ENCODE measurements at regions not wholly inside any gene's neighbourhood (a gene's known extent, or its start where the extent isn't known, plus 50 kb on each side); places are given as distances from the start of the nearest gene placed in this dataset.
A peak's percentile ranks its signal among the peaks of the same experiment; 100 is the strongest.

DNA sequence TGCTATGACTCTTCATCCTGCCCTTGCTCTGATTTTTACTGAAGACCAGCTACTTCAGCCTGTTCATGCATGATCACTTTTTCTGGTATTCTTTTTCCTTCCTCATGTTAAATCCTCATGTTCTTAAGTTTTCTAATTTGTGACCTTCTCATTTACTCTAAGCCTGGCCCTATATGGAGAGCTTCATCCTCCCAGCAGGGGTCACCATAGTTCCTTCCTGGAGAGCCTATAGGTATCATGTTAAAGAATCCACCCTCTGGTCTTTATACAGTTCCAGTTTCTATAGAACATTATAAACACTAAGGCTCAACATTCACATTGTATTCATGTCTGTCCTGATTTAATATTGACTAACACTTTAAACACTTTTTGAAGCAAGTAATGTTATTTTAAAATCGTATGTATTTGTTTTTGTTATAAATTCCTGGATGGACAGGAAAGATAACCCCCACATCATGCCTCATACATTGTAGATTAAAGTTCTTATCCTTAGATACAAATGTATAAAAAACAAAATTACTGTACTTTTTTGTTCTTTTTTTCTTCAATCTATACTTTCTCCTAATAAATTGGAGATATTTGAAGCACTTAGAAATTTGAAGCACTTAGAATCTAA, 53.8 kb upstream of the OTUD4 start:
- peak; percentile 46 to 53 for DNase-seq

DNA sequence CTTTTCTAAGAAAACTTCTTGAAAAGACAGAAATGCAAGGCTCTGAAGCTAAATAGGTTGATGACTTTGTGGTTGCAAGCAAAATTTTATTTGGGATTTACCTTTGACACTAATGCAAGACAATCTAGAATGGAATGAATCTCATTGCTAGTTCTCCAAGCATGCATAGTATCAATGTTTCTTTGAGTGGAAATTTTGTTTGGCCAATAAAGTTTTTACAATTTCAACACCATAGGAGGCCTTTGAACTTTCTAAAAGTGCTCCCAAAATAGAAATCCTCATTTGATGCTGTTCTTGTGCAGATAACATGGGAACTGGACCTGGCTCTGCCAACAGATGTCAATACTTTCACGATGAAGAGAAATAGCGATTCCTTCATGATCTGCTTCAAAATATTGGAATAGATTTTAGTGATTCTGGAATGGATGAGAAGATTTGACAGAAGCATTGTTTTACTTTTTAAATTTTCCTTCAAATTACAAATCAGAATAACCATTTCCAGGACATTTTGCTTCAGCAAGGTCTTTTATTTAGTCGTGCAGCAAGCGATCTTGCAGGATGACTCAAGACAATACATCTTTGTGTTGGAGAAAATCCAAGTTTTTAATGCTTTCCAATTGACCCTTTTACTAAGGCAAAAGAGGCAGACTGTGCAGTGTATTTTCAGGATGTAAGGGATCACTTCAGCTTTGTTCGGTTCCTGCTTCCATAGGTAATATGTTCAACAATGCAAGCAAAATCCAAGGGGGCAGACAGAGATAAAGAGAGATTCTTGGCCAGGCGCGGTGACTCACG, 51.7 kb upstream of the OTUD4 start:
- no peak for DNase-seq

DNA sequence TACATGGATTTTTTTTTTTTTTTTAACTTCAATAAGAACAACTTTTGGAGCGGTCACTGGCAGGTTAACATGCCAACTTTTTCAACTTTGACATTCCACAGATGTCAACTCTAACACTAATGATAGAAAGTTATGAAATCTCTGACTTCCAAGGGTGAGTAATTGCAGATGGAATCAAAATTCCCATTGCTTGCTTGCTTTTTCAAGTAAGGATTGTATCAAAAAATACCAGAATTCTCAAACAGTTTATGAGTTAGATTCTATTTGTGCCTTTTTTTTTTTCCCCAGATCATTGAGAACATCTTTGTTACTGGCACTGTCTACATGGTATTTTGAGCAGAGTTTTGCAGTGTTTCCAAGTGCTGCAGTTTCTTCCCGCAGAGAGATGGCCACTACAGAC, 50.3 kb upstream of the OTUD4 start:
- DNase-seq: peak; percentile 16 to 28
